Neuronal stem cell (in vitro differentiated cells): ENCODE measurements at regions not wholly inside any gene's neighbourhood (a gene's known extent, or its start where the extent isn't known, plus 50 kb on each side); places are given as distances from the start of the nearest gene placed in this dataset.
A peak's percentile ranks its signal among the peaks of the same experiment; 100 is the strongest.

Experiments
- DNase-seq: peaks from one replicate; pipeline ENCODE4 v3.0.0-alpha.2; 2013; ENCODE audit warnings: low spot score
- H2AFZ ChIP-seq: one replicate; pipeline ENCODE4 v1.6.1; 2013; ENCODE audit warnings: mild to moderate bottlenecking, low read length, inconsistent platforms
- H2AK5ac ChIP-seq: 2 replicates; pipeline ENCODE4 v1.6.1; 2013; ENCODE audit warnings: low read depth, mild to moderate bottlenecking, inconsistent platforms, low read length, moderate library complexity, mixed read lengths
- H2BK120ac ChIP-seq: 2 replicates; pipeline ENCODE4 v1.6.1; 2013; ENCODE audit warnings: low read depth, mild to moderate bottlenecking, inconsistent platforms, low read length, moderate library complexity, mixed read lengths
- H2BK12ac ChIP-seq: one replicate; pipeline ENCODE4 v1.6.1; 2013; ENCODE audit warnings: low read length, inconsistent platforms
- H2BK15ac ChIP-seq: 2 replicates; pipeline ENCODE4 v1.6.1; 2013; ENCODE audit warnings: mild to moderate bottlenecking, low read length, inconsistent platforms, mixed read lengths
- H2BK5ac ChIP-seq: one replicate; pipeline ENCODE4 v1.6.1; 2013; ENCODE audit warnings: inconsistent platforms, mild to moderate bottlenecking, low read length, moderate library complexity
- H3K14ac ChIP-seq: one replicate; pipeline ENCODE4 v1.6.1; 2013; ENCODE audit warnings: low read length, inconsistent platforms
- H3K18ac ChIP-seq: 2 replicates; pipeline ENCODE4 v1.6.1; 2013; ENCODE audit warnings: low read length, inconsistent platforms
- H3K23ac ChIP-seq: 2 replicates; pipeline ENCODE4 v1.6.1; 2013; ENCODE audit warnings: low read depth, mild to moderate bottlenecking, mixed read lengths, low read length, inconsistent platforms; ENCODE audit not compliant: poor library complexity
- H3K27ac ChIP-seq: replicated peaks from 3 replicates; pipeline ENCODE4 v1.5.1; 2013; ENCODE audit warnings: low read length, inconsistent platforms
- H3K27me3 ChIP-seq, 3 experiments: 2 replicates each; pipeline ENCODE4 v1.6.1; 2013; ENCODE audit warnings: low read length in 3 of 3, mild to moderate bottlenecking in 2 of 3, inconsistent platforms in 1 of 3, low read depth in 1 of 3, mixed read lengths in 1 of 3, moderate library complexity in 1 of 3; ENCODE audit not compliant: control insufficient read depth in 3 of 3, insufficient read depth in 3 of 3
- H3K36me3 ChIP-seq, 2 donors: replicated peaks in 1 of 2; 2 replicates each; pipeline ENCODE4 v1.6.1; 2013; ENCODE audit warnings: low read length in 2 of 2; ENCODE audit not compliant: control insufficient read depth in 2 of 2, insufficient read depth in 2 of 2
- H3K4ac ChIP-seq: 2 replicates; pipeline ENCODE4 v1.6.1; 2013; ENCODE audit warnings: inconsistent platforms, mild to moderate bottlenecking, low read length, moderate library complexity
- H3K4me1 ChIP-seq, 2 donors: 1 replicate in 1 of 2; 2 replicates in 1 of 2; pipeline ENCODE4 v1.6.1; 2013; ENCODE audit warnings: low read length in 2 of 2, low read depth in 1 of 2; ENCODE audit not compliant: control insufficient read depth in 2 of 2, insufficient read depth in 1 of 2
- H3K4me2 ChIP-seq: one replicate; pipeline ENCODE4 v1.6.1; 2013; ENCODE audit warnings: mild to moderate bottlenecking, low read length, inconsistent platforms; ENCODE audit not compliant: insufficient read depth, poor library complexity, severe bottlenecking
- H3K4me3 ChIP-seq, 2 donors: 2 replicates each; pipeline ENCODE4 v1.5.1; 2013; ENCODE audit warnings: low read length in 2 of 2, mild to moderate bottlenecking in 2 of 2, inconsistent platforms in 1 of 2, moderate library complexity in 1 of 2
- H3K79me1 ChIP-seq: one replicate; pipeline ENCODE4 v1.6.1; 2013; ENCODE audit warnings: low read depth, mild to moderate bottlenecking, inconsistent platforms, low read length, moderate library complexity
- H3K9ac ChIP-seq: one replicate; pipeline ENCODE4 v1.6.1; 2013; ENCODE audit warnings: mild to moderate bottlenecking, low read depth, low read length, inconsistent platforms; ENCODE audit not compliant: poor library complexity
- H3K9me3 ChIP-seq, 2 donors: replicated peaks in 1 of 2; 2 replicates each; pipeline versions ENCODE3 to v1.6.1; 2013; ENCODE audit warnings: low read length in 2 of 2, mild to moderate bottlenecking in 2 of 2, inconsistent platforms in 1 of 2, low read depth in 1 of 2, mixed read lengths in 1 of 2, moderate library complexity in 1 of 2; ENCODE audit not compliant: control insufficient read depth in 2 of 2, insufficient read depth in 1 of 2
- H4K8ac ChIP-seq: one replicate; pipeline ENCODE4 v1.6.1; 2013; ENCODE audit warnings: low read depth, mild to moderate bottlenecking, inconsistent platforms, low read length, moderate library complexity
- H4K91ac ChIP-seq: one replicate; pipeline ENCODE4 v1.6.1; 2013; ENCODE audit warnings: low read length, low read depth, mild to moderate bottlenecking, inconsistent platforms; ENCODE audit not compliant: poor library complexity
- WGBS, 2 donors: extraction: QIAGEN DNeasy Blood & Tissue Kit; methylation state at CpG; one replicate each; pipeline ENCODE4 v1.1.7; 2013; ENCODE audit warnings: missing lambda C conversion rate in 2 of 2, mixed read lengths in 1 of 2; ENCODE audit not compliant: insufficient read length in 2 of 2, insufficient replicate concordance in 1 of 2; ENCODE audit errors: extremely low coverage in 2 of 2; 5-methylcytosine and 5-hydroxymethylcytosine counted together

DNA sequence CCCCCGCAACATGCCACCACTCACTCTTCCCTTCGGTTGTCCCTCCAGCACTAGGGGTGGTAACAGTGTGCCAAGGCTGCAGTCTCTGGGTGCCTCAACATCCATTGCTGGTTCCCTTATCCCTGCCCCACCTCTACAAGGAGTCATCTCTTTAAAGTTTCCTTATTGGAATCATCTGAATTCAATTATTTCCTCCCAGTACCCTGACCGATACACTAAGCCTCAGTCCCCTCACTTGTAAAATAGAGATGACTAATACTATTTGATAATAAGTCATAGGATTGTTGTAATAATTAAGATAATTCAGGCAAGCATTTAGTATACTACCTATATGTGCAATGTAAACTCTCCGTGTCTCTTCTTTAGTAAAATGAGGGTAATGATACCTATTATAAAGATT, 352.5 kb downstream of the ENC1 start:
- no peak overlapping the region for H2BK5ac ChIP-seq
- no peak overlapping the region for H3K4ac ChIP-seq
- H3K4me1 ChIP-seq: peaks cover 3 to 6% of the 10 kb centered on the region in 2 donors
- no peak for DNase-seq
- WGBS, 2 donors: no CpG with 5 or more reads among the region's 4 CpGs
- no peak overlapping the region for H4K8ac ChIP-seq
- peak overlapping the region; percentile 11 for H3K18ac ChIP-seq
- no peak overlapping the region for H2BK12ac ChIP-seq
- H3K14ac ChIP-seq: no peak overlapping the region
- no peak overlapping the region for H2AFZ ChIP-seq
- no peaks in the 10 kb centered on the region for H3K36me3 ChIP-seq
- H3K27me3 ChIP-seq: peaks cover 0 to 2% (median 0%) of the 10 kb centered on the region in 3 experiments
- H4K91ac ChIP-seq: no peak overlapping the region
- no peak overlapping the region for H2BK15ac ChIP-seq
- no peaks in the 10 kb centered on the region for H3K9me3 ChIP-seq
- H2BK120ac ChIP-seq: peak overlapping the region; percentile 37
- H3K9ac ChIP-seq: no peak overlapping the region
- H3K27ac ChIP-seq: no peak overlapping the region
- H3K4me2 ChIP-seq: no peak overlapping the region
- no peaks in the 10 kb centered on the region for H3K79me1 ChIP-seq
- no peak overlapping the region for H2AK5ac ChIP-seq
- H3K4me3 ChIP-seq: no peak overlapping the region
- H3K23ac ChIP-seq: peak overlapping the region; percentile 6

GRCh38 chr5:74286734-74287695, 353.5 kb downstream of the ENC1 start:
- no peak overlapping the region for H4K8ac ChIP-seq
- no peak overlapping the region for H3K4ac ChIP-seq
- H3K4me3 ChIP-seq: no peak overlapping the region
- no peak overlapping the region for H3K9ac ChIP-seq
- no peaks in the 10 kb centered on the region for H3K36me3 ChIP-seq
- no CpG with 5 or more reads among the region's 3 CpGs for WGBS, 2 donors
- peaks cover 3 to 6% of the 10 kb centered on the region in 2 donors for H3K4me1 ChIP-seq
- H3K18ac ChIP-seq: no peak overlapping the region
- H2BK15ac ChIP-seq: no peak overlapping the region
- no peak for DNase-seq
- H3K9me3 ChIP-seq: no peaks in the 10 kb centered on the region
- H2AFZ ChIP-seq: no peak overlapping the region
- H2BK120ac ChIP-seq: no peak overlapping the region
- H3K14ac ChIP-seq: no peak overlapping the region
- no peaks in the 10 kb centered on the region for H3K79me1 ChIP-seq
- no peak overlapping the region for H2BK5ac ChIP-seq
- no peak overlapping the region for H3K27ac ChIP-seq
- H2AK5ac ChIP-seq: no peak overlapping the region
- no peak overlapping the region for H4K91ac ChIP-seq
- no peak overlapping the region for H3K4me2 ChIP-seq
- H3K27me3 ChIP-seq: peaks cover 0 to 2% (median 0%) of the 10 kb centered on the region in 3 experiments
- no peak overlapping the region for H3K23ac ChIP-seq
- no peak overlapping the region for H2BK12ac ChIP-seq

DNA sequence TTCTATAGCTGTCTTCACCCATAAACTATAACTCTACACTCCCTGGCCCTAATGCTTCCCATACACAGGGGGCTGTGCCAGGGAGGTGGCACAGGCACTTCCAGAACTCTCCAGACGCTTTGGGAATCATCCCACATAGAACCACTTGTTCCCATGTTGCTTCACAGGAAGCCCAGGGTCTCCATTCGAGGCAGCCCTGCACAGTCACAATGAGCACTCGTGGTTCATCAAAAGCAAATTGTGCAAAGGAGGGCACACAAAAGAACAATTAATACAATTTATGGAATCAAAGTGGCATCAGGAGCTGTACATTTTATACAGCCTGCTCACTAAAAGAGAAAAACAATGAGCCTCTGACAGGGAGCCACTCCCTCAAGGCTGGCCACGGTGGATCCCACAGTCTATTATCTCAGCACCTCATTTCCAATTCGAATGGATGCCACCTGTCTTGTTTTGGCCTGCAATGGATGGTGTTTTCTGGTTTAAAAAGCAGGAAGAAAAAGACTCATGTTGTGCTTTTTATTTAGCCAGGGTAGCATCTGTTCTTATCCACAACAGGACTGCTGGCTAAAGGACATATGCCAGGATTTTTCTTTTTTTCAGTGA, 354.8 kb downstream of the ENC1 start:
- peaks cover 4 to 6% of the 10 kb centered on the region in 2 donors for H3K4me1 ChIP-seq
- H3K23ac ChIP-seq: no peak overlapping the region
- H3K27ac ChIP-seq: no peak overlapping the region
- H3K4me2 ChIP-seq: no peak overlapping the region
- no peak overlapping the region for H2AFZ ChIP-seq
- H4K91ac ChIP-seq: no peak overlapping the region
- no peak overlapping the region for H2AK5ac ChIP-seq
- no peak overlapping the region for H3K9ac ChIP-seq
- no peak overlapping the region for H3K14ac ChIP-seq
- H2BK12ac ChIP-seq: no peak overlapping the region
- H2BK5ac ChIP-seq: no peak overlapping the region
- H3K36me3 ChIP-seq: no peaks in the 10 kb centered on the region
- DNase-seq: no peak
- no peak overlapping the region for H3K4me3 ChIP-seq
- no peaks in the 10 kb centered on the region for H3K79me1 ChIP-seq
- WGBS, 2 donors: no CpG with 5 or more reads among the region's 5 CpGs
- H3K9me3 ChIP-seq: no peaks in the 10 kb centered on the region
- no peak overlapping the region for H2BK120ac ChIP-seq
- no peak overlapping the region for H2BK15ac ChIP-seq
- peaks cover 0 to 2% (median 0%) of the 10 kb centered on the region in 3 experiments for H3K27me3 ChIP-seq
- no peak overlapping the region for H4K8ac ChIP-seq
- H3K18ac ChIP-seq: no peak overlapping the region
- no peak overlapping the region for H3K4ac ChIP-seq

DNA sequence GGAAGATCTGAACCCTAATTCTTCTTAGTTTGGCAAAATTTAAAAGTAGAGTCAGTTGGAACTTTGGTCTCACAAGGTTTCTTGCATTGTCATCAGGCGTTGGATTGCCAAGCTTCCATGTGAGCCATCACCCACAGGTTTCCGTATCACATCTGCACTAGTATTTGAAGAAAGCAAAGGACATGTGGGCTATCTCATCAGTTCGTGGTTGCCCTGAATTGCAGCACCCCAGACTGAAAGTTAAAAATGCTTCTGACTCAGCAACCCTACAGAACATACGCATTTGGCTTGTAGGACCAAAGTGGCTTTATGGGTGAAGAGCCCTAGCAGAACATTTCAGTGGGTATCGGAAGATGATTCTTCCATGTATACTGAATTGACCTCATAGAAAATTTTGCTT, 358.0 kb downstream of the ENC1 start:
- H3K4me2 ChIP-seq: no peak overlapping the region
- no peak overlapping the region for H3K23ac ChIP-seq
- H3K9ac ChIP-seq: no peak overlapping the region
- H3K27me3 ChIP-seq: no peaks in the 10 kb centered on the region
- no peak overlapping the region for H4K8ac ChIP-seq
- H2BK15ac ChIP-seq: no peak overlapping the region
- no peaks in the 10 kb centered on the region for H3K36me3 ChIP-seq
- no peak overlapping the region for H2AFZ ChIP-seq
- H3K4me1 ChIP-seq: peaks cover 4 to 6% of the 10 kb centered on the region in 2 donors
- H2AK5ac ChIP-seq: no peak overlapping the region
- WGBS, 2 donors: no CpG with 5 or more reads among the region's 5 CpGs
- H2BK12ac ChIP-seq: no peak overlapping the region
- H3K79me1 ChIP-seq: no peaks in the 10 kb centered on the region
- H2BK120ac ChIP-seq: no peak overlapping the region
- H3K9me3 ChIP-seq: no peaks in the 10 kb centered on the region
- H4K91ac ChIP-seq: no peak overlapping the region
- DNase-seq: no peak
- no peak overlapping the region for H3K4me3 ChIP-seq
- H3K27ac ChIP-seq: no peak overlapping the region
- H3K4ac ChIP-seq: no peak overlapping the region
- H2BK5ac ChIP-seq: no peak overlapping the region
- no peak overlapping the region for H3K18ac ChIP-seq
- H3K14ac ChIP-seq: no peak overlapping the region
